Spleen (tissue), 7 donors: ENCODE measurements at regions not wholly inside any gene's neighbourhood (a gene's known extent, or its start where the extent isn't known, plus 50 kb on each side); places are given as distances from the start of the nearest gene placed in this dataset.

Experiments used
- CTCF ChIP-seq, 11 experiments: fragments of 200-600 bp in 7 of 11; fragments of 450-650 bp in 4 of 11; sonication (generic) in 4 of 11; IDR thresholded peaks in 8 of 11; conservative IDR thresholded peaks in 3 of 11; 1 replicate in 7 of 11; 2 replicates in 4 of 11; pipeline versions ENCODE4 v1.4.0 to v1.8.0; 2016 to 2021; ENCODE audit warnings: antibody characterized with exemption in 11 of 11, inconsistent platforms in 4 of 11, mild to moderate bottlenecking in 1 of 11
- POLR2AphosphoS5 ChIP-seq, 3 donors: sonication (generic); formaldehyde crosslinking; IDR thresholded peaks; one replicate each; pipeline ENCODE4 v1.5.1; 2017; ENCODE audit warnings: antibody characterized with exemption in 3 of 3
- donor health status: DM: no; HTN: no; CAD: no; lungs with moderate emphysema.
- donor health status: DM: no; HTN: no; CAD: no.
- donor health status: DM: no; HTN: no; CAD: no.

- no peak for TF ChIP-seq CTCF (IDR thresholded peaks at IDR 0.05 in 8 of 11, conservative IDR thresholded peaks at IDR 0.05 in 3 of 11)
- TF ChIP-seq POLR2AphosphoS5 (IDR thresholded peaks at IDR 0.05), result no peak
These were observed 335.1 kb upstream of the DMAC1 start for GRCh38 chr9:8134635-8135034.
